Activated CD8-positive, alpha-beta T cell treated with anti-CD3 and anti-CD28 coated beads for 36 hours (primary cell): ENCODE measurements at regions not wholly inside any gene's neighbourhood (a gene's known extent, or its start where the extent isn't known, plus 50 kb on each side); places are given as distances from the start of the nearest gene placed in this dataset.
"Not testable (repeated sequence)": the region's sequence is repeated elsewhere in the genome, so short reads cannot be mapped to it uniquely, and the experiment has no call there.

Source experiments
- ATAC-seq: fragments of 200-7000 bp; cut with Tn5 transposase; one replicate; pipeline ENCODE4 v1.10.0; 2021; ENCODE audit warnings: mild to moderate bottlenecking, moderate library complexity
- CTCF ChIA-PET: fragments of 350-600 bp; sonication (Branson Sonifier 250); formaldehyde crosslinking; loops from one replicate; lab custom pipeline; 2021; ENCODE audit warnings: antibody characterized with exemption; lab: Charles Lee
- POLR2A ChIA-PET: fragments of 350-600 bp; sonication (Branson Sonifier 250); formaldehyde crosslinking; loops from one replicate; lab custom pipeline; 2021; ENCODE audit warnings: antibody characterized with exemption; lab: Charles Lee
- DNase-seq: peaks from one replicate; pipeline ENCODE4 v3.0.0-alpha.2; 2020
- H3K27ac Mint-ChIP-seq: one replicate; pipeline ENCODE4 v1.8.0; 2021; ENCODE audit warnings: mild to moderate bottlenecking, mixed read lengths
- H3K27me3 Mint-ChIP-seq: one replicate; pipeline ENCODE4 v1.8.0; 2021; ENCODE audit warnings: mixed read lengths
- H3K36me3 Mint-ChIP-seq: one replicate; pipeline ENCODE4 v1.8.0; 2021; ENCODE audit warnings: low read depth, mixed read lengths
- H3K4me1 Mint-ChIP-seq: one replicate; pipeline ENCODE4 v1.8.0; 2021; ENCODE audit warnings: low read depth, mixed read lengths
- H3K4me3 Mint-ChIP-seq: one replicate; pipeline ENCODE4 v1.8.0; 2021; ENCODE audit warnings: mild to moderate bottlenecking, moderate library complexity, mixed read lengths
- H3K9me3 Mint-ChIP-seq: one replicate; pipeline ENCODE4 v1.8.0; 2021; ENCODE audit warnings: mixed read lengths
- CTCF ChIP-seq: fragments of 200-600 bp; IDR thresholded peaks from one replicate; pipeline ENCODE4 v1.8.0; 2022; ENCODE audit warnings: antibody characterized with exemption, mild to moderate bottlenecking
- intact Hi-C: fragments of 100-400 bp; cut with micrococcal nuclease; formaldehyde crosslinking; loops from one replicate; pipeline ENCODE4 v1.10.0; 2022

- H3K27me3 Mint-ChIP-seq: no peaks in the 10 kb centered on the region
- TF ChIP-seq CTCF: no peak
- ChIA-PET CTCF (no interaction called here), POLR2A (no interaction called here)
- no peak overlapping the region for H3K27ac Mint-ChIP-seq
- H3K36me3 Mint-ChIP-seq: peaks cover 3% of the 10 kb centered on the region
- no peak for DNase-seq
- H3K4me1 Mint-ChIP-seq: no peaks in the 10 kb centered on the region
- no peak overlapping the region for H3K4me3 Mint-ChIP-seq
- H3K9me3 Mint-ChIP-seq: peaks cover 24% of the 10 kb centered on the region
- ATAC-seq: no peak
- intact Hi-C loops: no loop called here
Observed at GRCh38 chr2:190150413-190150812, 87.9 kb upstream of the MSTN start.

- no peaks in the 10 kb centered on the region for H3K27me3 Mint-ChIP-seq
- DNase-seq (no peak), ATAC-seq (no peak)
- POLR2A ChIA-PET: no interaction called here
- H3K36me3 Mint-ChIP-seq: peaks cover 3% of the 10 kb centered on the region
- TF ChIP-seq CTCF: no peak
- no peaks in the 10 kb centered on the region for H3K4me1 Mint-ChIP-seq
- no peak overlapping the region for H3K27ac Mint-ChIP-seq
- H3K4me3 Mint-ChIP-seq: no peak overlapping the region
- CTCF ChIA-PET: no interaction called here
- H3K9me3 Mint-ChIP-seq: peaks cover 24% of the 10 kb centered on the region
- intact Hi-C loops: no loop called here
Observed at GRCh38 chr2:190149908-190150307, 87.4 kb upstream of the MSTN start.

- Mint-ChIP-seq H3K27me3 (no peaks in the 10 kb centered on the region), H3K4me3 (no peak overlapping the region), H3K4me1 (no peaks in the 10 kb centered on the region), H3K9me3 (peaks cover 24% of the 10 kb centered on the region), H3K27ac (no peak overlapping the region), H3K36me3 (peaks cover 3% of the 10 kb centered on the region)
- ChIA-PET CTCF (no interaction called here), POLR2A (no interaction called here)
- no peak for TF ChIP-seq CTCF
- intact Hi-C loops: no loop called here
- DNase-seq (no peak), ATAC-seq (no peak)
Observed at GRCh38 chr2:190149200-190149599, 86.7 kb upstream of the MSTN start.

- POLR2A ChIA-PET: not testable (repeated sequence)
Observed at GRCh38 chr2:190146109-190146508, 83.6 kb upstream of the MSTN start.

GRCh38 chr2:190140474-190140873, 77.9 kb upstream of the MSTN start:
- DNase-seq, H3K27me3 Mint-ChIP-seq, intact Hi-C loops, H3K4me3 Mint-ChIP-seq, ATAC-seq, H3K36me3 Mint-ChIP-seq, H3K4me1 Mint-ChIP-seq, POLR2A ChIA-PET, H3K27ac Mint-ChIP-seq, CTCF ChIA-PET: not testable (repeated sequence)
- H3K9me3 Mint-ChIP-seq: peaks cover 22% of the 10 kb centered on the region

More at GRCh38 chr2:190146109-190146508, 83.6 kb upstream of the MSTN start:
- ATAC-seq, H3K4me1 Mint-ChIP-seq, CTCF ChIA-PET, H3K4me3 Mint-ChIP-seq, DNase-seq, intact Hi-C loops, H3K27ac Mint-ChIP-seq, H3K36me3 Mint-ChIP-seq, H3K27me3 Mint-ChIP-seq: not testable (repeated sequence)
- H3K9me3 Mint-ChIP-seq: peaks cover 33% of the 10 kb centered on the region

GRCh38 chr2:190139371-190139770, 76.8 kb upstream of the MSTN start:
- POLR2A ChIA-PET: no interaction called here
- ATAC-seq (no peak), DNase-seq (no peak)
- CTCF ChIA-PET: interaction anchor here (1.2 kb wide), 1 partner anchor 19 kb away, joined by 4 read pairs; no protein-coding TSS in a partner anchor
- Mint-ChIP-seq H3K4me1 (no peaks in the 10 kb centered on the region), H3K27ac (no peak overlapping the region), H3K4me3 (no peak overlapping the region), H3K27me3 (no peaks in the 10 kb centered on the region), H3K36me3 (peaks cover 6% of the 10 kb centered on the region), H3K9me3 (peaks cover 22% of the 10 kb centered on the region)
- no peak for TF ChIP-seq CTCF
- intact Hi-C loops: no loop called here
